Activated naive CD4-positive, alpha-beta T cell treated with anti-CD3 and anti-CD28 coated beads for 36 hours (primary cell): ENCODE measurements at regions not wholly inside any gene's neighbourhood (a gene's known extent, or its start where the extent isn't known, plus 50 kb on each side); places are given as distances from the start of the nearest gene placed in this dataset.

ENCODE experiments used
- CTCF ChIA-PET: fragments of 350-600 bp; sonication (Branson Sonifier 250); formaldehyde crosslinking; loops from one replicate; lab custom pipeline; 2021; ENCODE audit warnings: antibody characterized with exemption; lab: Charles Lee
- DNase-seq: peaks from one replicate; pipeline ENCODE4 v3.0.0-alpha.2; 2020
- H3K27ac Mint-ChIP-seq: one replicate; pipeline ENCODE4 v1.8.0; 2021; ENCODE audit warnings: mild to moderate bottlenecking, mixed read lengths
- H3K27me3 Mint-ChIP-seq: one replicate; pipeline ENCODE4 v1.8.0; 2021; ENCODE audit warnings: low read depth, mixed read lengths
- H3K36me3 Mint-ChIP-seq: one replicate; pipeline ENCODE4 v1.8.0; 2021; ENCODE audit warnings: low read depth, mixed read lengths
- H3K4me1 Mint-ChIP-seq: one replicate; pipeline ENCODE4 v1.8.0; 2021; ENCODE audit warnings: low read depth, mixed read lengths
- H3K4me3 Mint-ChIP-seq: one replicate; pipeline ENCODE4 v1.8.0; 2021; ENCODE audit warnings: mild to moderate bottlenecking, moderate library complexity, mixed read lengths
- H3K9me3 Mint-ChIP-seq: one replicate; pipeline ENCODE4 v1.8.0; 2021; ENCODE audit warnings: mixed read lengths
- intact Hi-C: fragments of 100-400 bp; cut with micrococcal nuclease; formaldehyde crosslinking; loops from one replicate; pipeline ENCODE4 v1.15.1; 2023

DNA sequence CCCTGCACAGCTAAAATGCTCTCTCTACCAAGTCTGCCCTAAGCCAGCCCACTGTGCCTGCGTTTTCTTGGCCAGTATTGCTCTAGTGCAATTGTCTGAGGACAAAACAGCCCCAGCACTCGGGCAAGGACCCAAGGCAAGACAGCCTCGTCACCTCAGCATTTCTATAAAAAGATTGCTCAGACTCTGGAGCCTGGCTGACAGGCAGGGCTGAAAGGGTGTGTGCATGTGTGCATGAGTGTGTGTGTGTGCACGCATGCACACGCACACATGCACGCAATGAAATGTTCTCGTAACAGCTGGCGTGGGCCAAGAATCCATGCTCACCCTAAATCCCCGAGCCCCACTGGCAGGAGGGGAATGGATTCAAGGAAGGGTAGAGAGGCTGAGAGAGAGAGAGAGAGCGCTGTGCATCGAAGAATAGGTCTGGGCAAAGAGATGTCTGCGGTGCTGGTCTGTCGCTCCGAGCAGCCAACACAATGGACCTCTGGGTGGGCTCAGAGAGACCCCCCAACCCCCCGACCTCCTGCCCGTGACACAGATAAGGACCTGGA, 579.2 kb downstream of the BCOR start:
- DNase-seq: no peak
- Mint-ChIP-seq H3K27me3 (no peaks in the 10 kb centered on the region), H3K36me3 (no peaks in the 10 kb centered on the region), H3K4me1 (no peaks in the 10 kb centered on the region), H3K9me3 (no peaks in the 10 kb centered on the region), H3K27ac (no peak overlapping the region), H3K4me3 (no peak overlapping the region)
- intact Hi-C loops: no loop called here
- CTCF ChIA-PET: no interaction called here

- CTCF ChIA-PET: no interaction called here
- no peaks in the 10 kb centered on the region for H3K27me3 Mint-ChIP-seq
- H3K9me3 Mint-ChIP-seq: peaks cover 2% of the 10 kb centered on the region
- H3K36me3 Mint-ChIP-seq: no peaks in the 10 kb centered on the region
- no peak overlapping the region for H3K27ac Mint-ChIP-seq
- H3K4me1 Mint-ChIP-seq: no peaks in the 10 kb centered on the region
- intact Hi-C loops: no loop called here
- DNase-seq: no peak
- no peak overlapping the region for H3K4me3 Mint-ChIP-seq
Observed at GRCh38 chrX:39519030-39519488, 578.7 kb downstream of the BCOR start.

DNA sequence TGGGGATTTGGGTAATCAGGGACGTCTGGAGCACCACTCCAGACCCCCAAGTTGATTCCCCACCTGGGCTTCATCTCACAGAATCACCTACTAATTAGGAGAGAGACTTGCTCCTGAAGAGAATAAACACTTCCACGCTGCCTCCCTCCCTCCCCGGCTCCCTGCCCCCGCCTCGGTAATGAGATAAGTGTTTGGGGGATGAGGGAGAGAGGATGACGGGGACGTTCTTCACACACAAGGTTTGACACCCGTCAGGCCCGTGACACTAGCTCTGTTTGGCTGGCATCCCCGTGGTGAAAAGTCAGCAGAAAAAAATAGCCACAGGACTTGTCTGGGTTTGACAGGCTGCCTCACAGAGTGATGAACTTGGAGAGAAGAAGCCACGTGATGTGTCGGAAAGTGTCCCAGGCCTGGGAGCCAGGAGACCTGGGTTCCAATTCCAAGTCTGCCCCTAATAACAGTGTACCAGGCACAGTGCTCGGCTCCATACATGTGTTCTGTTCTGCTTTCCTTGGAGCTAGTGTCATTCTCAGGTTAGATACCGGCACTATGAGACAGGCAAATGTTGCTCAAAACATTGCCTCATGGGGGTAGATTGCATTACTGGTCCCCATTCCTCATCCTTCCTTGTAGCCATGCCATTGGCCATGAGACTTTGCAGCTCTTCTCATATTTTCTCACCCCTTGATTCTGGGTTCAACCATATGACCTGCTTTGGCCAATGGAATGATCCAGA, 578.0 kb downstream of the BCOR start:
- no peaks in the 10 kb centered on the region for H3K4me1 Mint-ChIP-seq
- H3K9me3 Mint-ChIP-seq: peaks cover 2% of the 10 kb centered on the region
- DNase-seq: no peak
- CTCF ChIA-PET: no interaction called here
- no peaks in the 10 kb centered on the region for H3K27me3 Mint-ChIP-seq
- H3K4me3 Mint-ChIP-seq: no peak overlapping the region
- H3K27ac Mint-ChIP-seq: no peak overlapping the region
- intact Hi-C loops: no loop called here
- no peaks in the 10 kb centered on the region for H3K36me3 Mint-ChIP-seq

GRCh38 chrX:39525758-39526157, 572.0 kb downstream of the BCOR start:
- no peak overlapping the region for H3K4me3 Mint-ChIP-seq
- CTCF ChIA-PET: no interaction called here
- no peak for DNase-seq
- H3K27ac Mint-ChIP-seq: no peak overlapping the region
- no peaks in the 10 kb centered on the region for H3K27me3 Mint-ChIP-seq
- peaks cover 2% of the 10 kb centered on the region for H3K9me3 Mint-ChIP-seq
- no peaks in the 10 kb centered on the region for H3K4me1 Mint-ChIP-seq
- no peaks in the 10 kb centered on the region for H3K36me3 Mint-ChIP-seq
- intact Hi-C loops: no loop called here

GRCh38 chrX:39527025-39527424, 570.7 kb downstream of the BCOR start:
- CTCF ChIA-PET: no interaction called here
- H3K27ac Mint-ChIP-seq: no peak overlapping the region
- no peaks in the 10 kb centered on the region for H3K36me3 Mint-ChIP-seq
- DNase-seq: no peak
- no peak overlapping the region for H3K4me3 Mint-ChIP-seq
- H3K4me1 Mint-ChIP-seq: peaks cover under 1% of the 10 kb centered on the region
- intact Hi-C loops: no loop called here
- no peaks in the 10 kb centered on the region for H3K27me3 Mint-ChIP-seq
- H3K9me3 Mint-ChIP-seq: peaks cover 2% of the 10 kb centered on the region

- intact Hi-C loops: no loop called here
- Mint-ChIP-seq H3K27ac (no peak overlapping the region), H3K9me3 (peaks cover 2% of the 10 kb centered on the region), H3K27me3 (no peaks in the 10 kb centered on the region), H3K4me3 (no peak overlapping the region), H3K4me1 (peaks cover 14% of the 10 kb centered on the region), H3K36me3 (no peaks in the 10 kb centered on the region)
- no peak for DNase-seq
- CTCF ChIA-PET: no interaction called here
Observed at GRCh38 chrX:39528161-39528916, 569.4 kb downstream of the BCOR start.

- peak overlapping the region; percentile 51 for H3K27ac Mint-ChIP-seq
- H3K36me3 Mint-ChIP-seq: no peaks in the 10 kb centered on the region
- CTCF ChIA-PET: no interaction called here
- intact Hi-C loops: no loop called here
- peak; percentile 28 for DNase-seq
- H3K9me3 Mint-ChIP-seq: no peaks in the 10 kb centered on the region
- H3K27me3 Mint-ChIP-seq: no peaks in the 10 kb centered on the region
- peaks cover 21% of the 10 kb centered on the region for H3K4me1 Mint-ChIP-seq
- H3K4me3 Mint-ChIP-seq: no peak overlapping the region
Observed at GRCh38 chrX:39532761-39533160, 565.0 kb downstream of the BCOR start.

- CTCF ChIA-PET: no interaction called here
- Mint-ChIP-seq H3K27ac (no peak overlapping the region), H3K36me3 (no peaks in the 10 kb centered on the region), H3K9me3 (no peaks in the 10 kb centered on the region), H3K4me1 (peaks cover 21% of the 10 kb centered on the region), H3K4me3 (no peak overlapping the region), H3K27me3 (no peaks in the 10 kb centered on the region)
- DNase-seq: no peak
- intact Hi-C loops: no loop called here
Observed at GRCh38 chrX:39534949-39535348, 562.8 kb downstream of the BCOR start.

- intact Hi-C loops: no loop called here
- no peaks in the 10 kb centered on the region for H3K36me3 Mint-ChIP-seq
- no peak for DNase-seq
- CTCF ChIA-PET: no interaction called here
- no peaks in the 10 kb centered on the region for H3K27me3 Mint-ChIP-seq
- no peak overlapping the region for H3K27ac Mint-ChIP-seq
- H3K9me3 Mint-ChIP-seq: no peaks in the 10 kb centered on the region
- no peak overlapping the region for H3K4me3 Mint-ChIP-seq
- peaks cover 21% of the 10 kb centered on the region for H3K4me1 Mint-ChIP-seq
Observed at GRCh38 chrX:39536211-39536610, 561.5 kb downstream of the BCOR start.

- H3K36me3 Mint-ChIP-seq: no peaks in the 10 kb centered on the region
- no peaks in the 10 kb centered on the region for H3K27me3 Mint-ChIP-seq
- no peak overlapping the region for H3K27ac Mint-ChIP-seq
- intact Hi-C loops: no loop called here
- CTCF ChIA-PET: interaction anchor here (0.6 kb wide), 1 partner anchor 121 kb away, joined by 3 read pairs; no protein-coding TSS in a partner anchor
- H3K4me1 Mint-ChIP-seq: no peaks in the 10 kb centered on the region
- H3K9me3 Mint-ChIP-seq: peaks cover 9% of the 10 kb centered on the region
- H3K4me3 Mint-ChIP-seq: no peak overlapping the region
- DNase-seq: no peak
Observed at GRCh38 chrX:39541881-39542280, 555.9 kb downstream of the BCOR start.

DNA sequence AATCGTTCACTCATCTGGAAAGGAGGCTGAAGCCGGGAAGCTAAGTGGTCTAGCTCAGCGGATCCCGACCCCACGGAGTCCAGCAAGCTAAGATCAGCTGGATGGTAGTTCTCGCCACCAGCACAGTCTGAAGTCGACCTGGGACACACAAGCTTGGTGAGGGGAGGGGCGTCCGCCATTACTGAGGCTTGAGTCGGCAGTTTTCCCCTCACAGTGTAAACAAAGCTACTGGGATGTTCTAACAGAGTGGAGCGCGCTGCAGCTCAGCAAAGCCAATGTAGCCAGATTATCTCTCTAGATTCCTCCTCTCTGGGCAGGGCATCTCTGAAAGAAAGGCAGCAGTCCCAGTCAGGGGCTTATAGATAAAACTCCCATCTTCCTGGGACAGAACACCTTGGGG, 555.4 kb downstream of the BCOR start:
- Mint-ChIP-seq H3K4me3 (no peak overlapping the region), H3K36me3 (no peaks in the 10 kb centered on the region), H3K4me1 (no peaks in the 10 kb centered on the region), H3K27ac (no peak overlapping the region), H3K27me3 (no peaks in the 10 kb centered on the region), H3K9me3 (peaks cover 9% of the 10 kb centered on the region)
- CTCF ChIA-PET: interaction anchor here (0.6 kb wide), 1 partner anchor 120 kb away, joined by 3 read pairs; no protein-coding TSS in a partner anchor
- intact Hi-C loops: no loop called here
- DNase-seq: no peak

GRCh38 chrX:39550795-39551361, 546.9 kb downstream of the BCOR start:
- no peaks in the 10 kb centered on the region for H3K27me3 Mint-ChIP-seq
- H3K4me1 Mint-ChIP-seq: peaks cover 7% of the 10 kb centered on the region
- no peak for DNase-seq
- H3K9me3 Mint-ChIP-seq: peaks cover 4% of the 10 kb centered on the region
- no peaks in the 10 kb centered on the region for H3K36me3 Mint-ChIP-seq
- CTCF ChIA-PET: no interaction called here
- H3K27ac Mint-ChIP-seq: no peak overlapping the region
- intact Hi-C loops: no loop called here
- no peak overlapping the region for H3K4me3 Mint-ChIP-seq
